Activated T-cell treated with anti-CD3 and anti-CD28 coated beads, Interleukin-2, amount 50 U/mL, for 72 hours (primary cell): ENCODE measurements at regions not wholly inside any gene's neighbourhood (a gene's known extent, or its start where the extent isn't known, plus 50 kb on each side); places are given as distances from the start of the nearest gene placed in this dataset.

Experiments
- ATAC-seq, 2 donors: fragments of 150-1000 bp; cut with Tn5 transposase; replicated peaks in 1 of 2; 2 replicates each; pipeline ENCODE4 v1.10.0; 2021; ENCODE audit warnings: moderate library complexity in 2 of 2, mild to moderate bottlenecking in 1 of 2
- DNase-seq, 2 donors: peaks; one replicate each; pipeline ENCODE4 v3.0.0; 2021 to 2022; ENCODE audit warnings: mixed read lengths in 1 of 2
- H3K27ac Mint-ChIP-seq: one replicate; pipeline ENCODE4 v1.8.0; 2022; ENCODE audit warnings: mild to moderate bottlenecking, moderate library complexity, mixed read lengths
- H3K27me3 Mint-ChIP-seq: one replicate; pipeline ENCODE4 v1.8.0; 2022; ENCODE audit warnings: low read depth, mixed read lengths
- H3K36me3 Mint-ChIP-seq, 2 donors: one replicate each; pipeline ENCODE4 v1.8.0; 2022; ENCODE audit warnings: mixed read lengths in 2 of 2, mild to moderate bottlenecking in 1 of 2; ENCODE audit not compliant: insufficient read depth in 2 of 2
- H3K4me1 Mint-ChIP-seq: one replicate; pipeline ENCODE4 v1.8.0; 2022; ENCODE audit warnings: low read depth, mixed read lengths
- H3K4me3 Mint-ChIP-seq, 2 donors: one replicate each; pipeline ENCODE4 v1.8.0; 2022; ENCODE audit warnings: mild to moderate bottlenecking in 2 of 2, mixed read lengths in 2 of 2, moderate library complexity in 2 of 2
- H3K9me3 Mint-ChIP-seq, 2 donors: one replicate each; pipeline ENCODE4 v1.8.0; 2022; ENCODE audit warnings: mixed read lengths in 2 of 2

GRCh38 chr10:47175181-47176123 is 124.5 kb upstream of the GDF10 start:
- no peaks in the 10 kb centered on the region for H3K4me1 Mint-ChIP-seq
- no peak overlapping the region for H3K27ac Mint-ChIP-seq
- H3K36me3 Mint-ChIP-seq = no peaks in the 10 kb centered on the region
- H3K9me3 Mint-ChIP-seq = no peaks in the 10 kb centered on the region
- no peak overlapping the region for H3K4me3 Mint-ChIP-seq
- H3K27me3 Mint-ChIP-seq = no peaks in the 10 kb centered on the region
- no peak for ATAC-seq
- DNase-seq = no peak

GRCh38 chr10:47176206-47176902 is 123.6 kb upstream of the GDF10 start:
- H3K9me3 Mint-ChIP-seq = no peaks in the 10 kb centered on the region
- H3K4me3 Mint-ChIP-seq = no peak overlapping the region
- no peak for ATAC-seq
- no peak for DNase-seq
- H3K27ac Mint-ChIP-seq = no peak overlapping the region
- H3K36me3 Mint-ChIP-seq = no peaks in the 10 kb centered on the region
- H3K4me1 Mint-ChIP-seq = no peaks in the 10 kb centered on the region
- H3K27me3 Mint-ChIP-seq = no peaks in the 10 kb centered on the region

- Mint-ChIP-seq H3K9me3 (peaks cover 0 to 2% of the 10 kb centered on the region in 2 donors), H3K27ac (no peak overlapping the region), H3K36me3 (no peaks in the 10 kb centered on the region), H3K4me1 (no peaks in the 10 kb centered on the region), H3K4me3 (no peak overlapping the region), H3K27me3 (no peaks in the 10 kb centered on the region)
- DNase-seq (no peak), ATAC-seq (peak in 1 of 2 donors; percentile 67)
These were observed 122.8 kb upstream of the GDF10 start for GRCh38 chr10:47176903-47177868.

DNA sequence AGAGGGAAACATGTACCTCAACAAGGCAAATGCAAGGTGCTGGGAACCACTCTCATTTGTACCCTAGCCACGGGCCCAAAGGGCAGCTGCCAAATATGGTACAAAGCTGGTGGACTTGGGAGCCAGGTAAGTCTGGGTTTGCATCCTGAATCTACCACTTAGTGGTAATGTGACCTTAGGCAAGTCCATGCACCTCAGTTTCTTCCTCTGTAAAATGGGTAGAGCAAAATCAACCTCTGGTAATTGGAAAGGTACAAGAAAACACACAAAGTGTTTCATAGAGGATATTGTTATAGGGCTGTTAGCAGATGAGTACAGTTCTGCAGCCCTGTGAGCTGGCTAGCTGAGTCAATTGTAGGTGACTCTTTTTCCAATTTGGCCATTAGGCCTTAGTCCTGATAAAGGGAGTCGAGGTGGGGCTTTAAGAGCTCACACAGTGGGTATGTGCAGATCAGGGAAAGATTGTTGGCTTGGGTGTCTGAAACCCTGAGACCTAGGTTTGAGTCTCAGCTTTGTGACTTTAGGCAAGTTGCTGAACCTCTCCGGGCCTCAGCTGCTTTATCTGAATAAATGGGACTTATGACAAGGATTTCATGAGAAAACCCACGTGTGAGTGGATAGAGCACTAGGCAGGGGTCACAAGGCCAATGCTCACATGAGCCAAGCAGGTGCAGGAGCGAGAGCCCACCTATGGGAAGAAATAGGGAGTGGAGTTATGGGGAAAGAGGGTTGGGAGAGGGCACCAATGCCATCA is 121.3 kb upstream of the GDF10 start:
- DNase-seq (no peak), ATAC-seq (peak; percentile 15 to 19)
- Mint-ChIP-seq H3K36me3 (no peaks in the 10 kb centered on the region), H3K4me3 (no peak overlapping the region), H3K9me3 (peaks cover 0 to 2% of the 10 kb centered on the region in 2 donors), H3K4me1 (no peaks in the 10 kb centered on the region), H3K27me3 (no peaks in the 10 kb centered on the region), H3K27ac (no peak overlapping the region)

GRCh38 chr10:47179291-47179647 is 120.7 kb upstream of the GDF10 start:
- no peaks in the 10 kb centered on the region for H3K27me3 Mint-ChIP-seq
- peak; percentile 43 to 66 for ATAC-seq
- no peak overlapping the region for H3K4me3 Mint-ChIP-seq
- no peaks in the 10 kb centered on the region for H3K4me1 Mint-ChIP-seq
- no peak overlapping the region for H3K27ac Mint-ChIP-seq
- peaks cover 0 to 2% of the 10 kb centered on the region in 2 donors for H3K9me3 Mint-ChIP-seq
- no peaks in the 10 kb centered on the region for H3K36me3 Mint-ChIP-seq
- no peak for DNase-seq

DNA sequence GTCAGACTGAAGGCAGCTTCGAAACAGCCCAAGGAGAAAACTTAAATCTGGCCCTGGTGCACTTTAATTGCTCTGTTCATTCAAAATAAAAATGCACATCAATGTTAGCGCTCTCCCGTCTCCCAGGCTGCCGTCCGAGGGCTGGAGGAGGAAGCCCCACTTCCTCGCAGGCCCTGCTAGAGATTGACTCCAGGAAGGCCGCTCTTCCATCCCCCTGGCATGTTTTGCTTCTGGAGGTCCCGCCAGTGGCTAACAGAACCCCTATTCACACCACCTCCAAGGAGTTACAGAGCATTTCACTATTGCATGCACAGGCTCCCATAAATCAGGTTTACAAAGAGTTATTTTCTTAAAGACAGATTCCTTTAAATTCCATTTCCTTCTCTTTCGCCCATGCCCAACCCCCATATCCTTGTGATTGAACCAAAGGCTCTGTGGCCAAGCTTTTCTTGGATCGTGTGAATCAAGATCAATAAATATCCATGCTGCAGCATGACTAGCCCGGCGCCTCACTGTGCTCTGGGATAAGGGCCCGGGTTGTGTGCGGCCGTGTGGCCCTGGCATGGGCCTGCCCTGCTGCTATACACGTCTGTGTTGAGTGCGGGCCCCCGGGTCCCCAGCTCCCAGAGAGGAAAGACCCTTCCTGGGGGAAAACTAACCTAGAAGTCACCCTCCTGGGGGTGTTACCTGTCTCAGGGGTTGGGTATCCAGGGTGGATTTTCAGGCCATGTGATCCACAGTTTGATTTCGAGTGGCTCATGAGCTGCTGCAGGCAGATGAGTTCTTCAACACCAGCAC is 118.7 kb upstream of the GDF10 start:
- DNase-seq = no peak
- Mint-ChIP-seq H3K36me3 (no peaks in the 10 kb centered on the region), H3K4me1 (no peaks in the 10 kb centered on the region), H3K27ac (no peak overlapping the region), H3K27me3 (no peaks in the 10 kb centered on the region), H3K4me3 (no peak overlapping the region), H3K9me3 (peaks cover 0 to 2% of the 10 kb centered on the region in 2 donors)
- peak; percentile 18 to 63 for ATAC-seq

DNA sequence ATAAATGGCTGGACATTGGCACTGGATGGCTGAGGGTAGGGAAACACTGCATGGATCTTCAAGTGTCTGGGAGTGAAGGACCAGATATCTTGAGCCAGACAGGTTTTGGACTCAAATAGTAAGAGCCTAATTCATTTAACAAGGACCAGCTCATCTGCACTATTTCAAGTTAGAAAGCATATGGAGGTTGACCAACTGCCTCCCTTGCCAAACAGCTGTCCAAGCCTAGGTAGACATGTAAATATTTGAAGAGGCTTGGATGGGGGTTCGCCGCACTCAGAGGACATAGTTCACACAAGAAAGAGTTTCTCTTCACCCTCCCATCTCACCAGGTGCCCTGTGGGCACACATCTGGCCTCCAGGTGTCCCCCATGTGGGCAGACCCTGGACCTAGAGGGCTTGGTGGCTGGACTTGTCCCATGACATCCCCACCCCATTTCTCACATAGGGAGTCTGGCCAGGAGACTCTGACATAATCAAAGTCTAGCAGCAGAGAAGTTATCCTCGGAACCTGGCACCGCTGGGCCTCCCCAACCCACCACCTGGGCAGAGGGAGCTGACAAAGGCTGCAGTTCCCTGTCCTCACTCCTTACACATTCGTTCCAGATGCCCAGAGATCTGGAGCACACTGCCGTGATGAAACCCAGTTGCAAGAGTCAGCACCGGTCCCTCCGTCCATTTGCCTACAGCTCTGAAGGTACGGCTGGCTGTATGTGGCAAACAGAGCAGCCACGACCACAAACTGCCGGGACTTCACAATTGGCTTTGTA is 116.9 kb upstream of the GDF10 start:
- Mint-ChIP-seq H3K27me3 (no peaks in the 10 kb centered on the region), H3K9me3 (peaks cover 0 to 2% of the 10 kb centered on the region in 2 donors)
- no peak for DNase-seq

DNA sequence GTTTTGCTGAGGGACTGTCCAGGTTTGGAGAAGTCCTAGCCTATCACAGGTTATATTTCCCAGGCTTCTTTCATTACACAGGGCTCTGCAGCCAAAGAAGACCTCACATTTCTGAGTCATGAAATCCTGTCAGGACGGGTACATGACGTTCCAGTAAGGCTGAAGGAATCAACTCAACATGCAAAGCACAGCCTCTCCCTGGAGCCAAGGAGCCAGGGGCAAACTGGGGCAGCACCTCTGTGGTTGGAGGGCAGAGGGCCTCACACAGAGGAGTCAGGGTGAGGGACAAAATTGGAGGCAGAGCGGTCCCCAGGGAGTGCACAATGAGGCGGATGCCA is 116.3 kb upstream of the GDF10 start:
- Mint-ChIP-seq H3K9me3 (peaks cover 0 to 2% of the 10 kb centered on the region in 2 donors), H3K27ac (no peak overlapping the region), H3K27me3 (no peaks in the 10 kb centered on the region), H3K4me1 (no peaks in the 10 kb centered on the region), H3K4me3 (no peak overlapping the region), H3K36me3 (no peaks in the 10 kb centered on the region)
- DNase-seq = no peak
- no peak for ATAC-seq

More for the DNA sequence above, 116.9 kb upstream of the GDF10 start:
- Mint-ChIP-seq H3K36me3 (no peaks in the 10 kb centered on the region), H3K27ac (no peak overlapping the region), H3K4me1 (no peaks in the 10 kb centered on the region), H3K4me3 (no peak overlapping the region)
- no peak for ATAC-seq

- H3K9me3 Mint-ChIP-seq = peaks cover 0 to 2% of the 10 kb centered on the region in 2 donors
- no peak for ATAC-seq
- no peak overlapping the region for H3K4me3 Mint-ChIP-seq
- H3K27ac Mint-ChIP-seq = no peak overlapping the region
- no peaks in the 10 kb centered on the region for H3K4me1 Mint-ChIP-seq
- H3K27me3 Mint-ChIP-seq = no peaks in the 10 kb centered on the region
- no peak for DNase-seq
- no peaks in the 10 kb centered on the region for H3K36me3 Mint-ChIP-seq
These were observed 115.7 kb upstream of the GDF10 start for GRCh38 chr10:47184273-47184672.

GRCh38 chr10:47184724-47185330 is 115.2 kb upstream of the GDF10 start:
- Mint-ChIP-seq H3K4me3 (no peak overlapping the region), H3K9me3 (peaks cover 0 to 2% of the 10 kb centered on the region in 2 donors), H3K27ac (no peak overlapping the region), H3K4me1 (no peaks in the 10 kb centered on the region), H3K36me3 (no peaks in the 10 kb centered on the region), H3K27me3 (no peaks in the 10 kb centered on the region)
- no peak for DNase-seq
- no peak for ATAC-seq

- no peak overlapping the region for H3K27ac Mint-ChIP-seq
- peaks cover 0 to 2% of the 10 kb centered on the region in 2 donors for H3K9me3 Mint-ChIP-seq
- no peaks in the 10 kb centered on the region for H3K27me3 Mint-ChIP-seq
- ATAC-seq (no peak), DNase-seq (no peak)
- no peaks in the 10 kb centered on the region for H3K36me3 Mint-ChIP-seq
- H3K4me1 Mint-ChIP-seq = no peaks in the 10 kb centered on the region
- no peak overlapping the region for H3K4me3 Mint-ChIP-seq
These were observed 113.1 kb upstream of the GDF10 start for GRCh38 chr10:47186941-47187340.
